ENCODE measurements at regions not wholly inside any gene's neighbourhood (a gene's known extent, or its start where the extent isn't known, plus 50 kb on each side); places are given as distances from the start of the nearest gene placed in this dataset.

- no peak for TF ChIP-seq ZNF274 (IDR thresholded peaks at IDR 0.05; ENCODE audit: borderline replicate concordance, extremely low read depth, low read length)
Measured at GRCh38 chr20:40960101-40960500, 68.5 kb upstream of the TOP1 start (continued).
